Activated CD4-positive, alpha-beta T cell treated with anti-CD3 and anti-CD28 coated beads, Interleukin-2, amount 10 ng/mL, durations not matched to agents 24 days and 14 days (primary cell): ENCODE measurements at regions not wholly inside any gene's neighbourhood (a gene's known extent, or its start where the extent isn't known, plus 50 kb on each side); places are given as distances from the start of the nearest gene placed in this dataset.

Source experiments
- DNase-seq: peaks from one replicate; pipeline ENCODE4 v3.0.0; 2022
- H3K27ac Mint-ChIP-seq: one replicate; pipeline ENCODE4 v1.8.0; 2022; ENCODE audit warnings: mild to moderate bottlenecking, mixed read lengths
- H3K27me3 Mint-ChIP-seq: one replicate; pipeline ENCODE4 v1.8.0; 2022; ENCODE audit warnings: mixed read lengths
- H3K36me3 Mint-ChIP-seq: one replicate; pipeline ENCODE4 v1.8.0; 2022; ENCODE audit warnings: low read depth, mild to moderate bottlenecking, mixed read lengths
- H3K4me1 Mint-ChIP-seq: one replicate; pipeline ENCODE4 v1.8.0; 2021; ENCODE audit warnings: mixed read lengths
- H3K4me3 Mint-ChIP-seq: one replicate; pipeline ENCODE4 v1.8.0; 2022; ENCODE audit warnings: mild to moderate bottlenecking, moderate library complexity, mixed read lengths
- H3K9me3 Mint-ChIP-seq: one replicate; pipeline ENCODE4 v1.8.0; 2021; ENCODE audit warnings: mixed read lengths
- intact Hi-C: fragments of 100-400 bp; cut with micrococcal nuclease; formaldehyde crosslinking; loops from one replicate; pipeline ENCODE4 v1.15.1; 2023

DNA sequence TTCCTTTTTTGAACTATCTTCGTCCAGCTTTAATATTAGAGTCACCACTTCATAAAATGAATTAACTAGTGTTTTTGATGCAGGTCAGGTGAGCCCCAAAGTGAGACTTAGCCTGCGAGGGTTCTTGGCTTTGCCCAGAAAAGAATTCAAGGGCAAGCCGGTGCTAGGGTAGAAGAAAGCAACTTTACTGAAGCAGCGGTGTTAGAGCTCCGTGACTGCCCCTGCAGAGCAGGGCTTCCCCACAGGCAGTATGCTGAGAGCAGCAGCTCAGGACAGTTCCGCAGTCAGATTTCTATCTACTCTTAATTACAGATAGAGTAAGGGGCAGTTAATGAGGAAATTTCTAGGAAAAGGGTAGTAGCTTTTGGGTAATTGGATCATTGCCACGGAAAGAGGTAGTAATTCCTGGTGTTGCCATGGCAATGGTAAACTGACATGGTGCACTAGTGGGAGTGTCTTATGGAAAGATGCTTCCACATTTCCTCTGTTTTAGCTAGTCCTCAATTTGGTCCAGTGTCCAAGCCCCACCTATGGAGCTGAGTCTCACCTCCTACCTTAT is 432.2 kb upstream of the ZNF507 start:
- Mint-ChIP-seq H3K9me3 (peaks cover 3% of the 10 kb centered on the region), H3K36me3 (no peaks in the 10 kb centered on the region), H3K27ac (no peak overlapping the region)

DNA sequence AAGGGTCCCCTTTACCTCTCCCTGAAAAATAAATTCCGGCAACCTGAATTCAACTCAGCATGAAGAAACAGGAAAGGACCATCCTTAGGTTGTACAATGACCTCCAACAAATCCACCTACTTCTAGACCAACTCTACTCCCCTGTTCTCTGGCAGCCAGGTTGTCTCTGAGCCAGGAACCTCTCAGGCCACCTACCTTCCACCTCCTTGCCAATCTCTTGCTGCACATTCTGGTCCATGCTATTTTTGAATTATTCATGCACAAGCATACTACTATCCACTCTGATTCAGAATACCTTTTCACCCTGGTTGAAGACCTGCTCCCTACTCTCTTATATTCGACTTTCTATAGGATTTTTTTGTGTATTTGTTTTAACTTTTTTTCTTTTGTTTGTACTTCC is 415.0 kb upstream of the ZNF507 start:
- no peak overlapping the region for H3K27ac Mint-ChIP-seq
- no peaks in the 10 kb centered on the region for H3K27me3 Mint-ChIP-seq
- no peak overlapping the region for H3K4me3 Mint-ChIP-seq
- H3K9me3 Mint-ChIP-seq, result peaks cover under 1% of the 10 kb centered on the region
- DNase-seq, result peak; percentile 4
- H3K36me3 Mint-ChIP-seq, result no peaks in the 10 kb centered on the region
- no peaks in the 10 kb centered on the region for H3K4me1 Mint-ChIP-seq
- intact Hi-C loops, result no loop called here

More for the DNA sequence above, 432.2 kb upstream of the ZNF507 start:
- Mint-ChIP-seq H3K4me1 (no peaks in the 10 kb centered on the region), H3K4me3 (no peak overlapping the region), H3K27me3 (no peaks in the 10 kb centered on the region)
- DNase-seq, result peak; percentile 34
- intact Hi-C loops, result no loop called here

DNA sequence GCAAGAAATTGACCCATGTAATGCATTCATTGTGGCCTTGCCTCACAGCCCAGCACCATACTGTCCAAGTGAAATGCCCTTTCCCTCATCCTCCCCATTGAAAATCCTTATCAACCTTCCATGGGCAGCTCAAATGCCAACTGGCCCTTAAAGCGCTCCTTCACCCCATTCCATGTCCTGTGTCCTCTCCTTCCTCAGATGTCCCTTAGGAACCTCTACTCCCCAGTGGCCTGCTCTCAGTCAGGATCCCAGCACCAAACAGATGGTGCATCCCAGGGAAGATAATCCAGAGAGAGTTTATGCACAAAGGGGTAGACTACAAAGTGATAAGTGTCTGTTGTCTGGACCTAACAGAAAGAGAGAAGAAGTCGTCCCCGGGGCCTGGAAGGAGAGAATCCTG is 407.4 kb upstream of the ZNF507 start:
- no peaks in the 10 kb centered on the region for H3K4me1 Mint-ChIP-seq
- DNase-seq, result no peak
- intact Hi-C loops, result no loop called here

DNA sequence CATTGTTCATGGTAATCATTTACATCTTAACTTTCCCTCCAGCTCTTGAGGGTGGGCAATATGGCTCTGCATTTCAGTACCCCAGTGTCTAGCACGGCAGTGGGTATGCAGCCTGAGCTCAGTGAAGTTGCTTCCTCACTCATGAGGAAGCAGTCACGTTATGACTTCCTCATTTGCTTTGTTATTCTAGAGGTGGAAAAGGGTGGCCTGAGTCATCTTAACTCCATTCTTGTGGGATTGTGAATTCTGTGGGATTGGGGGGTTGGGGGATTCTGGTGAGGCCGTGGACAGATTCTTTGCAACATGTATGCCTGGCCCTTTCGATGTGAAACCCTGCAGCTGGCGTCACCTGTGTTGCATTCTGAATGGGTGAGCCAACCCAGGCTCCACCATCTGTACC is 406.7 kb upstream of the ZNF507 start:
- Mint-ChIP-seq H3K27me3 (no peaks in the 10 kb centered on the region), H3K27ac (no peak overlapping the region), H3K36me3 (no peaks in the 10 kb centered on the region), H3K4me3 (no peak overlapping the region), H3K4me1 (no peaks in the 10 kb centered on the region), H3K9me3 (peaks cover 4% of the 10 kb centered on the region)
- intact Hi-C loops, result no loop called here
- DNase-seq, result no peak

More for the DNA sequence above, 407.4 kb upstream of the ZNF507 start:
- Mint-ChIP-seq H3K27ac (no peak overlapping the region), H3K27me3 (no peaks in the 10 kb centered on the region), H3K36me3 (no peaks in the 10 kb centered on the region), H3K4me3 (no peak overlapping the region), H3K9me3 (peaks cover 4% of the 10 kb centered on the region)

DNA sequence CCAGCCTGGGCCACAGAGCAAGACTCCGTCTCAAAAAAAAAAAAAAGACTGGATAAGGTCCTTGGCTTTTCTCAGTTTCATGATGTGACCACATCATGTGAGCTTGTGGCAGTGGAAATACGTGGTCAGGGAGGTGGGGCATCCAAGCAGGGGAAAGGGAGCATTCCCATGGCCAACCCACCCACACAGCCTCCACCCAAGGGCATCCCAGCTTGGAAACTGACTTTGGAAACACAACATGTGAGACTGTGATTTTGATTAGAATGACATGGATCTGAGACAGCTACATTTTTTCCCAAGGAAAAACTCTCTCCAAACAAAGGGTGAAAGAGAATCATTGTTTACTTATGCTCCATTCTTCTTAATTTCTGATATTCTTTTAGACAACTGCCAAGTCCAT is 405.0 kb upstream of the ZNF507 start:
- H3K9me3 Mint-ChIP-seq, result peaks cover 4% of the 10 kb centered on the region
- no peaks in the 10 kb centered on the region for H3K27me3 Mint-ChIP-seq
- intact Hi-C loops, result no loop called here
- H3K4me3 Mint-ChIP-seq, result no peak overlapping the region
- H3K36me3 Mint-ChIP-seq, result no peaks in the 10 kb centered on the region
- no peak for DNase-seq
- H3K4me1 Mint-ChIP-seq, result no peaks in the 10 kb centered on the region
- no peak overlapping the region for H3K27ac Mint-ChIP-seq

DNA sequence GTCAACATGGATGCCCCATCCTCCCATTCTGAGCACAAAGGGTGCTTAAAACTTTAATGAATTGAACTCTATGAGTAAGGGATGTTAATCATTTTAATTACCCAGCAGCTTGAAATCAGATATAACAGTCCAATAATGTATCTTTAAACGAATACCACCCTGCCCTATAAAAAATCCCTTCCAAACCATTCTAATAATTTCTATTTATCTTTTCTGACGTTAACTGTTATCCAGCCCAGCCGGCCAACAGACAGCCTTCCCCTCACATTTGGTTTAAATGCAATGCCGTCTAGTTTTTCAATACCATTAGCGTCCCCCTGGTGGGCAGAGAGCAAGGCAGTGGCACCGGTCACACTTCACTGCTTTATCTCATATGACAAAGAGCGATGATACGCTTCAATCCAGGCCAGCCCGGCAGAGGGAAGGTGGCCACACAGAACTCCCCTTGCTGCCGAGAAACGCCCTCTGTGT is 402.2 kb upstream of the ZNF507 start:
- no peaks in the 10 kb centered on the region for H3K27me3 Mint-ChIP-seq

DNA sequence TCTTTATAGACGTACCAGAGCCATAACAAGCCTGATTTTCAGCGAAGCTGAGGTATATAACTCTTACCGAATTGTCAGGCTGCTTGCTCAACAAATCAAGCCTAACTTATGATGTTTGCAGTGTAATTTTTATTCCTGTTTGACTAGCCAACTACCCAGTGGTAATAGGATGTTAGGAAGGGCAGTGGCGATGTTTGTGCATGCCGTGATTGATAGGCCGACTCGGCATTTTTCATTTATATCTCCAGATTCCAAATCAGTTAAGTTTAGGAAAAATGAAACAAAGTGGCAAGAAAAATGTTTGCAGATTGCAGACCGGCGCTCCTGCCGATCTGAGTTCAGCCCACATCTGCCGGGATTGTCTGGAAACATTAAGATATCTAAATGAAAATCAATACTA is 401.6 kb upstream of the ZNF507 start:
- Mint-ChIP-seq H3K9me3 (no peaks in the 10 kb centered on the region), H3K4me1 (no peaks in the 10 kb centered on the region), H3K27ac (no peak overlapping the region), H3K4me3 (no peak overlapping the region), H3K27me3 (no peaks in the 10 kb centered on the region), H3K36me3 (no peaks in the 10 kb centered on the region)
- no peak for DNase-seq
- intact Hi-C loops, result no loop called here

More for the DNA sequence above, 402.2 kb upstream of the ZNF507 start:
- Mint-ChIP-seq H3K36me3 (no peaks in the 10 kb centered on the region), H3K9me3 (no peaks in the 10 kb centered on the region), H3K27ac (no peak overlapping the region), H3K4me3 (no peak overlapping the region), H3K4me1 (no peaks in the 10 kb centered on the region)
- intact Hi-C loops, result no loop called here
- DNase-seq, result no peak

DNA sequence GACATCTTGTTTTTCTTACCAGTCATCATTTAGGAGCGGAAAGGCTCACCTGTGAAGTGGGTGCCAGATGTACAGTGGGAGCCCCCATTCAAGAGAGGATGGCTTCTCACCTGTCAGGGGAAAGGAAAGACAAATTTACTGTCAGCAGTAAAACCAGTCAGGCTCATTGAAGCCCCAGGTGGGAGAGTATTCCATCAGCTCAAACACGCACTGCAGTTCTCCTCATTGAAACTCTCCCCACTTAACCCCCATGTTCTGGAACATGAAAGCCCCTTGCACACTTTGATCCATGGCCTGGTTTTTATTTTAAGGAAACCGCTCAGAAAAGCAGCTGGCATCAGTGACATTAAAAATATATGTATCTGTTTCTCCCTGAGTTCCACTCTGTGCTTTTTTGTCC is 401.1 kb upstream of the ZNF507 start:
- no peak overlapping the region for H3K27ac Mint-ChIP-seq
- no peak overlapping the region for H3K4me3 Mint-ChIP-seq
- no peaks in the 10 kb centered on the region for H3K27me3 Mint-ChIP-seq
- H3K4me1 Mint-ChIP-seq, result no peaks in the 10 kb centered on the region
- H3K36me3 Mint-ChIP-seq, result no peaks in the 10 kb centered on the region
- H3K9me3 Mint-ChIP-seq, result no peaks in the 10 kb centered on the region
- intact Hi-C loops, result no loop called here
- DNase-seq, result no peak

DNA sequence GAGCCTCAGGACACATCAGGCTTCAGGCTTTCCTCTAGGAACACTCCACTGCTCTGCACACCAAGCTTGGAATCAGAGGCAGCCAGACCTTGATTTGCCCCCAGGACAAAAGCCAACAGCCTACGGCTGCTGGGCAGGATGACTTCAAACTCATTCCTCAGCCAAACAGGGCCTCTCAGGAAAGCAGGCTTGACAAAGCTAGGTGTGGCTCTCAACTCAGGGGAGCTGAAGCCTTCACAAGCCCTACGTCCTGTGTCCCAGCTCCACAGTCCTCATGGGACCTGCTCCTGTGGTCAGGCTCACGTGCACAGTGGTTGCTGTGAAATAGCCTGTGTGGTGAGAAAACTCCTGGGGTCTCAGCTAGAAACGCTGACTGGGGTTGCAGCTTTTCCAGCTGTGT is 398.9 kb upstream of the ZNF507 start:
- Mint-ChIP-seq H3K27me3 (no peaks in the 10 kb centered on the region), H3K9me3 (no peaks in the 10 kb centered on the region), H3K36me3 (no peaks in the 10 kb centered on the region), H3K4me3 (no peak overlapping the region), H3K27ac (no peak overlapping the region), H3K4me1 (no peaks in the 10 kb centered on the region)
- intact Hi-C loops, result no loop called here
- DNase-seq, result no peak

DNA sequence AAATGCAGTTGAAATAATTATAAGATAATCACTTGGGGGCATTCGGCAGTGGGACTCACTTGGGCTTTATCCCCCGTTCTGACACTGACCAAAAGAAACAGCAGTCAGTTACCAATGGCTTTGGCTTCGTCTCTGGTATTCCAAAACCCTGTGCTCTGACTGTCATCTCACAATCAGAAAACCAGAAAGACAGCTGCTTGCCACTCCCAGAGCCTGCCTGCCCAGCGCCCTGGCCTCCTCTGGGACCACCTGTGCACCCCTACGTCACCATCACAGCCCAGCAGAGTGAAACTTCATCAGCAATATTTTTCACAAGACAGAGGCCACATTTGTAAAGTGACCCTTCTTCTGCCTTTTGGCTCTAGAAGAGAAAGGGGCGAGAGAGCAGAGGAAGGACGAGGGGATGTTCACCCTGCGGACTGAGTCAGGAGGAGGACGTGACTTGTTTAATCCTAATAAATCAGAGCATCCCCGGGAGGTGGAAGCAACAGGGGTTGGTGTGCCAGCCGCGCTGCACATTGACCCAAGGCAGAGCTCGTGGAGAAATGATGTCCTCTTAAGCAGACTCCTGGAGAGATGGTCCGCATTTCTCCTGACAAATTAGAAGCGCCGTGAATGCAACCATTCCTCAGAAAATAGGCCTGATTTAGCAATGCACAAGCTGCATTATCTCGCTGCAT is 397.8 kb upstream of the ZNF507 start:
- DNase-seq, result no peak
- no peaks in the 10 kb centered on the region for H3K9me3 Mint-ChIP-seq
- H3K36me3 Mint-ChIP-seq, result no peaks in the 10 kb centered on the region
- H3K27ac Mint-ChIP-seq, result no peak overlapping the region
- H3K4me3 Mint-ChIP-seq, result no peak overlapping the region
- no peaks in the 10 kb centered on the region for H3K4me1 Mint-ChIP-seq
- no peaks in the 10 kb centered on the region for H3K27me3 Mint-ChIP-seq
- intact Hi-C loops, result no loop called here

DNA sequence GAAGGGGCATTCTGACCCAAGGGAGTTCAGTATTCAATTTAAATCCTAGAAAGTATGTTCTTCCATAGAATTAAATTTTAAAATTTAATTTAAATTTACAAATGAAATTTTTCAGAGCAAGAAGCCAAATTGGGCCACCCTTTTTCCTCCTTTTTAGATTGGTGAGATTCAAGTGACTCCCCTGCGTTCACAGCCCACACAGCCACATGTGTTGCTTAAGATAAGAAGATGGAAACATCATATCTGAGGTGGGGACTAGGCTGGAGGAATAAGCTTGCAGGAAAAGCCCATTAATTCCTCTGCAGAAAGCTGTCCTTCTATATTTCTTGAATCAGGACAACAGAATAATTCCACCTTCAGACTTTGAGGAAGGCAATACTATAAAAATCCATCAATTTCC is 392.7 kb upstream of the ZNF507 start:
- DNase-seq, result no peak
- no peaks in the 10 kb centered on the region for H3K4me1 Mint-ChIP-seq
- intact Hi-C loops, result no loop called here
- H3K27ac Mint-ChIP-seq, result no peak overlapping the region
- no peaks in the 10 kb centered on the region for H3K27me3 Mint-ChIP-seq
- H3K36me3 Mint-ChIP-seq, result no peaks in the 10 kb centered on the region
- no peak overlapping the region for H3K4me3 Mint-ChIP-seq
- peaks cover 6% of the 10 kb centered on the region for H3K9me3 Mint-ChIP-seq

DNA sequence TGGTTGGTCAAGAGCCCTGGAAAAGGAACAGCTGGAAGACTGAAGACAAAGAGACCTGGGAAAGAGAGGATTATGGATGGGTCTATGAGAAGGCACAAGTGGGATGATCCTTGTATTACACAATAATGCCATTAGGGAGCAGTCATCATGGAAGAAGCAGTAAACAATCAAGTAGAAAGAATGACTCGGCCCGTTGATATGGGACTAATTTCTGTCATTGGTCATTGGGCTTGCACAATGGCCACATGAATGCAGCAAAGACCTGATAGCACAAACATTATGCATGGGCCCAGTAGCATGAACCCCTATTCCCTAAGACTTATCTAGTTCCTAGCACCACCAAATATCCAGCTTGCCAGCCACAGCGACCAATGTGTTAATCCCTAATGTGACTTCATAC is 390.3 kb upstream of the ZNF507 start:
- H3K36me3 Mint-ChIP-seq, result no peaks in the 10 kb centered on the region
- H3K9me3 Mint-ChIP-seq, result peaks cover 6% of the 10 kb centered on the region
- no peaks in the 10 kb centered on the region for H3K27me3 Mint-ChIP-seq

DNA sequence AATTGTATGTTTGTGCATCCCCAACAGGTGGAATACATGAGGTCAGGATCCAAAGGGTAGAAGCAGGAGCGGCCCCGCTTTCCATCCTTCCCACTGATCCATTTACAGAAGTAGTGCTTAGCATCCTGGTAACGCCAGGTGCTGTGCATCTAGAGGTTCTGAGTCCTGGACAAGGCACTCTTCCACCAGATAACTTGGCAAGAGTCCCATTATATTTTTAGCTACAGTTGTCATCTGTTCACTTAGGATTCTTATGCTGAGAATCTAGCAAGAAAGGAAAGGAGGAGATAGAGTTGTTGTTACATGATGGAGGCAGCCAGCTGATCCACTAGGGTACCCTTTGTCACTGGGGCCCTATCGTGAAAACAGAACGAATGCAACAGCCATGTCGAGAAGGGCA is 389.5 kb upstream of the ZNF507 start:
- H3K9me3 Mint-ChIP-seq, result peaks cover 6% of the 10 kb centered on the region
- H3K4me1 Mint-ChIP-seq, result no peaks in the 10 kb centered on the region
- no peaks in the 10 kb centered on the region for H3K36me3 Mint-ChIP-seq
- intact Hi-C loops, result no loop called here
- no peaks in the 10 kb centered on the region for H3K27me3 Mint-ChIP-seq
- H3K27ac Mint-ChIP-seq, result no peak overlapping the region
- no peak for DNase-seq
- H3K4me3 Mint-ChIP-seq, result no peak overlapping the region

More for the DNA sequence above, 390.3 kb upstream of the ZNF507 start:
- no peak overlapping the region for H3K4me3 Mint-ChIP-seq
- intact Hi-C loops, result no loop called here
- H3K27ac Mint-ChIP-seq, result no peak overlapping the region
- DNase-seq, result no peak
- H3K4me1 Mint-ChIP-seq, result no peaks in the 10 kb centered on the region

DNA sequence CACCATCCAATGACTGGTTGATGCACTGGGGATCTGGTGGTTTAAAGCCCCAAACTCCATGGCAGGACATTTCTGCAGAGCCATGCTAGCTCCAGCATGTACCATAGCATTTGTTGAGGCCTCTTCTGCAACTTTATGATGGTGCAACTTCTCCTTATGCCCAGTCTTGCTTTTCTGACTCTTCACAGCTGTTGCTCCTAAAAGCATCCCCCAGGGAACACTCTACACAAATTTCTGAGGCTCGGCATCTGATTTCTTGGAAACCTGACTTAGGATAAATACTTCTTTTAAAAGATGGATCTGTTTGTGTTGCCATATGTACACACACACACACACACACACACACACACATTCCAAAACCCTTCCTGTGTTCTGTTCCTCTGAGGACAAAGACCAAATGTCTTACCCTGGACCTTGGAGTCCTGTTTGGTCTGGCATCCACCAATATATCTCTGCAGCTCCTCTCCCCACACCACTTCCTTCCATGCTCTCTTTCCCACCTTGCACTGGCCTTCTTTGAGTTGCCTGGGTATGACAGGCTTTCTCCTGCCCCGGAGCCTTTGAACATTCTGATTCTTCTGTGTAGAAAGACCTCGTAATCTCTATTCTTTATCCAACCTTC is 388.5 kb upstream of the ZNF507 start:
- intact Hi-C loops, result no loop called here
- Mint-ChIP-seq H3K36me3 (no peaks in the 10 kb centered on the region), H3K4me3 (no peak overlapping the region), H3K27ac (no peak overlapping the region), H3K27me3 (no peaks in the 10 kb centered on the region), H3K9me3 (peaks cover 6% of the 10 kb centered on the region), H3K4me1 (no peaks in the 10 kb centered on the region)
- DNase-seq, result no peak
